ENCODE measurements at regions not wholly inside any gene's neighbourhood (a gene's known extent, or its start where the extent isn't known, plus 50 kb on each side); places are given as distances from the start of the nearest gene placed in this dataset.

GRCh38 chr11:131302836-131303235, 67.6 kb upstream of the NTM start:
- no peak for DNase-seq (ENCODE audit: extremely low read depth, insufficient read length)
- H3K27me3 ChIP-seq (replicated peaks; ENCODE audit: control insufficient read depth, insufficient read depth, low read length): no peaks in the 10 kb centered on the region
- no peak overlapping the region for H3K4me3 ChIP-seq (replicated peaks; ENCODE audit: low read depth, low read length)
- no peak for TF ChIP-seq CTCF (IDR thresholded peaks at IDR 0.05; ENCODE audit: insufficient read depth, low read length, poor library complexity, severe bottlenecking)
- no peaks in the 10 kb centered on the region for H3K36me3 ChIP-seq (ENCODE audit: control insufficient read depth, insufficient read depth, low read length)

GRCh38 chr11:131303611-131304119, 66.8 kb upstream of the NTM start:
- Histone ChIP-seq H3K27me3 (replicated peaks; ENCODE audit: control insufficient read depth, insufficient read depth, low read length) (no peaks in the 10 kb centered on the region), H3K4me3 (replicated peaks; ENCODE audit: low read depth, low read length) (no peak overlapping the region)
- TF ChIP-seq CTCF (IDR thresholded peaks at IDR 0.05; ENCODE audit: insufficient read depth, low read length, poor library complexity, severe bottlenecking): no peak

GRCh38 chr11:131305005-131305404, 65.4 kb upstream of the NTM start:
- DNase-seq (ENCODE audit: extremely low read depth, insufficient read length): no peak
- TF ChIP-seq CTCF (IDR thresholded peaks at IDR 0.05; ENCODE audit: insufficient read depth, low read length, poor library complexity, severe bottlenecking): no peak
- no peak overlapping the region for H3K4me3 ChIP-seq (replicated peaks; ENCODE audit: low read depth, low read length)
- no peaks in the 10 kb centered on the region for H3K36me3 ChIP-seq (ENCODE audit: control insufficient read depth, insufficient read depth, low read length)
- no peaks in the 10 kb centered on the region; the same call in 1 of the 2 replicates for H3K27me3 ChIP-seq (replicated peaks; ENCODE audit: control insufficient read depth, insufficient read depth, low read length)

More at GRCh38 chr11:131303611-131304119, 66.8 kb upstream of the NTM start:
- no peak for DNase-seq (ENCODE audit: extremely low read depth, insufficient read length)
- H3K36me3 ChIP-seq (ENCODE audit: control insufficient read depth, insufficient read depth, low read length): no peaks in the 10 kb centered on the region

DNA sequence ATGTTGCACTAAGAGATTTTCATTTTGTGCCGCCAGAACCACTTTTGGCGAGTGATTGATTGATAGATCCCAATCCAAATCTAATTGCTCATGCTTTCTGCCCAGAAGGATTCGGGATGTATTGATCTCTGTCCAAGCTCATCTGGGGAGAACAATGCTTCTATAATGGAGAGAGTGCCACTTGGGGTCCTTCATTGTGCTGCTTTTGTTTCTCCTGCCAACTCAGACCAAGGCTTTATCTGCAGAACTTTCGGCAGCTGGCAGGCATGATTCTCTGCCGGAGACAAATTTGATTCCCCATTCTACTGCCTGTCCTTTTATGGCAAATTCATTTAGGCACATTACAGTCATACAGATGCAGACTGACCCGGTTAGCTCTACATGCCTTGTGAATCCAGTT, 62.9 kb upstream of the NTM start:
- Histone ChIP-seq H3K4me3 (replicated peaks; ENCODE audit: low read depth, low read length) (no peak overlapping the region), H3K36me3 (ENCODE audit: control insufficient read depth, insufficient read depth, low read length) (no peaks in the 10 kb centered on the region), H3K27me3 (replicated peaks; ENCODE audit: control insufficient read depth, insufficient read depth, low read length) (no peaks in the 10 kb centered on the region; the same call in 1 of the 2 replicates)
- no peak for TF ChIP-seq CTCF (IDR thresholded peaks at IDR 0.05; ENCODE audit: insufficient read depth, low read length, poor library complexity, severe bottlenecking)
- DNase-seq (ENCODE audit: extremely low read depth, insufficient read length): no peak

GRCh38 chr11:131309776-131310175, 60.6 kb upstream of the NTM start:
- Histone ChIP-seq H3K36me3 (ENCODE audit: control insufficient read depth, insufficient read depth, low read length) (no peaks in the 10 kb centered on the region), H3K4me3 (replicated peaks; ENCODE audit: low read depth, low read length) (no peak overlapping the region), H3K27me3 (replicated peaks; ENCODE audit: control insufficient read depth, insufficient read depth, low read length) (no peaks in the 10 kb centered on the region; the same call in 1 of the 2 replicates)
- no peak for DNase-seq (ENCODE audit: extremely low read depth, insufficient read length)
- TF ChIP-seq CTCF (IDR thresholded peaks at IDR 0.05; ENCODE audit: insufficient read depth, low read length, poor library complexity, severe bottlenecking): no peak

Data from GM06990 (cell line).